ENCODE measurements at regions not wholly inside any gene's neighbourhood (a gene's known extent, or its start where the extent isn't known, plus 50 kb on each side); places are given as distances from the start of the nearest gene placed in this dataset.

- H3T11ph ChIP-seq (ENCODE audit: low read length): no peak overlapping the region
- no peak overlapping the region for H2BK5ac ChIP-seq (ENCODE audit: insufficient read length, low read length)
- H3K79me1 ChIP-seq (ENCODE audit: insufficient read depth, low read depth, low read length, poor library complexity, severe bottlenecking): no peaks in the 10 kb centered on the region
- H4K5ac ChIP-seq (ENCODE audit: insufficient read length, low read depth, low read length): no peak overlapping the region
- Mint-ChIP-seq H3K4me3 (no peak overlapping the region), H3K27ac (no peak overlapping the region), H3K4me1 (peaks cover 0 to 14% of the 10 kb centered on the region in 2 experiments; a peak in 3 of 4 replicates), H3K27me3 (ENCODE audit: low read depth) (no peaks in the 10 kb centered on the region), H3K9me3 (0 out of 5 replicates have a peak, but pooled peaks cover 0 to 2% of the 10 kb centered on the region in 2 experiments), H3K36me3 (ENCODE audit: insufficient read depth in 1 of 3, low read depth in 3 of 3) (no peaks in the 10 kb centered on the region; a peak in 1 of 7 replicates)
- no peak for DNase-seq
- no peak overlapping the region for H3K14ac ChIP-seq (ENCODE audit: insufficient read depth, low read length)
- H3K9ac ChIP-seq (ENCODE audit: extremely low read depth, insufficient read length, low read length): no peak overlapping the region
- no peaks in the 10 kb centered on the region for H3K27me3 ChIP-seq (ENCODE audit: insufficient read depth, low read length)
- TF ChIP-seq, protein P1, sequence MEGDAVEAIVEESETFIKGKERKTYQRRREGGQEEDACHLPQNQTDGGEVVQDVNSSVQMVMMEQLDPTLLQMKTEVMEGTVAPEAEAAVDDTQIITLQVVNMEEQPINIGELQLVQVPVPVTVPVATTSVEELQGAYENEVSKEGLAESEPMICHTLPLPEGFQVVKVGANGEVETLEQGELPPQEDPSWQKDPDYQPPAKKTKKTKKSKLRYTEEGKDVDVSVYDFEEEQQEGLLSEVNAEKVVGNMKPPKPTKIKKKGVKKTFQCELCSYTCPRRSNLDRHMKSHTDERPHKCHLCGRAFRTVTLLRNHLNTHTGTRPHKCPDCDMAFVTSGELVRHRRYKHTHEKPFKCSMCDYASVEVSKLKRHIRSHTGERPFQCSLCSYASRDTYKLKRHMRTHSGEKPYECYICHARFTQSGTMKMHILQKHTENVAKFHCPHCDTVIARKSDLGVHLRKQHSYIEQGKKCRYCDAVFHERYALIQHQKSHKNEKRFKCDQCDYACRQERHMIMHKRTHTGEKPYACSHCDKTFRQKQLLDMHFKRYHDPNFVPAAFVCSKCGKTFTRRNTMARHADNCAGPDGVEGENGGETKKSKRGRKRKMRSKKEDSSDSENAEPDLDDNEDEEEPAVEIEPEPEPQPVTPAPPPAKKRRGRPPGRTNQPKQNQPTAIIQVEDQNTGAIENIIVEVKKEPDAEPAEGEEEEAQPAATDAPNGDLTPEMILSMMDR (conservative IDR thresholded peaks at IDR 0.05): no peak
- H4K20me1 ChIP-seq (ENCODE audit: control insufficient read depth, insufficient read depth, insufficient read length): no peaks in the 10 kb centered on the region
- no peak overlapping the region for H4K91ac ChIP-seq (ENCODE audit: insufficient read length, low read depth, low read length)
- H2BK15ac ChIP-seq (ENCODE audit: low read depth, low read length): no peak overlapping the region
- H3K4me1 ChIP-seq (ENCODE audit: insufficient read depth, low read length): no peaks in the 10 kb centered on the region
- H2AFZ ChIP-seq (ENCODE audit: low read length): no peak overlapping the region
- no peak overlapping the region for H4K8ac ChIP-seq (replicated peaks; ENCODE audit: insufficient read length, low read depth, low read length)
- H2BK20ac ChIP-seq (ENCODE audit: low read depth, low read length, poor library complexity, severe bottlenecking): no peak overlapping the region
- H3K79me2 ChIP-seq (ENCODE audit: insufficient read depth, low read length): no peaks in the 10 kb centered on the region
- H2BK120ac ChIP-seq (ENCODE audit: low read depth, low read length, poor library complexity, severe bottlenecking): no peak overlapping the region
- H3K23me2 ChIP-seq (ENCODE audit: insufficient read length, low read depth, low read length, poor library complexity, severe bottlenecking): no peaks in the 10 kb centered on the region
- no peak overlapping the region for H3K4ac ChIP-seq (ENCODE audit: low read depth, low read length)
- H3K56ac ChIP-seq (ENCODE audit: insufficient read length, low read depth, low read length): no peak overlapping the region
- no peaks in the 10 kb centered on the region for H3K9me3 ChIP-seq (ENCODE audit: control insufficient read depth, low read depth, low read length)
- H3K4me2 ChIP-seq (ENCODE audit: insufficient read depth, insufficient read length, low read length): no peak overlapping the region
- no peak overlapping the region for H3K27ac ChIP-seq (ENCODE audit: insufficient read length, low read depth, low read length)
- H2BK12ac ChIP-seq (ENCODE audit: insufficient read length, low read depth, low read length): no peak overlapping the region
- H3K23ac ChIP-seq (ENCODE audit: insufficient read length, low read depth, low read length): no peak overlapping the region
- no peak overlapping the region for H2AK5ac ChIP-seq (ENCODE audit: insufficient read length, low read length)
- no peak overlapping the region for H3K18ac ChIP-seq (ENCODE audit: insufficient read length, low read depth, low read length)
Measured at GRCh38 chr3:145522179-145522578, 638.8 kb downstream of the PLOD2 start.

Data from H9 (cell line).